Activated CD4-positive, alpha-beta T cell treated with anti-CD3 and anti-CD28 coated beads for 36 hours (primary cell): ENCODE measurements at regions not wholly inside any gene's neighbourhood (a gene's known extent, or its start where the extent isn't known, plus 50 kb on each side); places are given as distances from the start of the nearest gene placed in this dataset.

Experiments
- ATAC-seq: fragments of 200-7000 bp; cut with Tn5 transposase; one replicate; pipeline ENCODE4 v1.10.0; 2021; ENCODE audit warnings: mild to moderate bottlenecking, moderate library complexity
- CTCF ChIA-PET: fragments of 350-600 bp; sonication (Branson Sonifier 250); formaldehyde crosslinking; loops from one replicate; lab custom pipeline; 2021; ENCODE audit warnings: antibody characterized with exemption; lab: Charles Lee
- POLR2A ChIA-PET: fragments of 350-600 bp; sonication (Branson Sonifier 250); formaldehyde crosslinking; loops from one replicate; lab custom pipeline; 2021; ENCODE audit warnings: antibody characterized with exemption, inconsistent platforms; lab: Charles Lee
- DNase-seq: peaks from one replicate; pipeline ENCODE4 v3.0.0-alpha.2; 2020
- H3K27ac Mint-ChIP-seq: one replicate; pipeline ENCODE4 v1.8.0; 2021; ENCODE audit warnings: mixed read lengths
- H3K27me3 Mint-ChIP-seq: one replicate; pipeline ENCODE4 v1.8.0; 2021; ENCODE audit warnings: mixed read lengths
- H3K36me3 Mint-ChIP-seq: one replicate; pipeline ENCODE4 v1.8.0; 2021; ENCODE audit warnings: low read depth, mixed read lengths
- H3K4me1 Mint-ChIP-seq: one replicate; pipeline ENCODE4 v1.8.0; 2021; ENCODE audit warnings: mixed read lengths
- H3K4me3 Mint-ChIP-seq: one replicate; pipeline ENCODE4 v1.8.0; 2021; ENCODE audit warnings: mild to moderate bottlenecking, moderate library complexity, mixed read lengths
- H3K9me3 Mint-ChIP-seq: one replicate; pipeline ENCODE4 v1.8.0; 2021; ENCODE audit warnings: low read depth, mixed read lengths
- intact Hi-C, 2 experiments: fragments of 100-400 bp; cut with DNase I in 1 of 2; cut with micrococcal nuclease in 1 of 2; formaldehyde crosslinking; loops; one replicate each; pipeline versions ENCODE4 v1.14.2 to v1.15.1; 2022 to 2024; cut with DNase I, micrococcal nuclease

- Mint-ChIP-seq H3K4me3 (no peak overlapping the region), H3K36me3 (no peaks in the 10 kb centered on the region), H3K27me3 (peaks cover 3% of the 10 kb centered on the region), H3K9me3 (no peaks in the 10 kb centered on the region), H3K27ac (no peak overlapping the region), H3K4me1 (no peaks in the 10 kb centered on the region)
- intact Hi-C loops, result no loop called here
- CTCF ChIA-PET, result interaction anchor here (1.0 kb wide), 1 partner anchor 14 kb away, joined by 3 read pairs; no protein-coding TSS in a partner anchor
- DNase-seq (no peak), ATAC-seq (no peak)
- POLR2A ChIA-PET, result interaction anchor here (0.6 kb wide), 1 partner anchor 1147 kb away, joined by 5 read pairs; no protein-coding TSS in a partner anchor
Observed at GRCh38 chr9:99335280-99335679, 113.2 kb downstream of the SEC61B start.

GRCh38 chr9:99336005-99336404 is 113.9 kb downstream of the SEC61B start:
- H3K27ac Mint-ChIP-seq, result no peak overlapping the region
- peaks cover 3% of the 10 kb centered on the region for H3K27me3 Mint-ChIP-seq
- ATAC-seq, result no peak
- H3K4me1 Mint-ChIP-seq, result no peaks in the 10 kb centered on the region
- ChIA-PET POLR2A (interaction anchor here (0.6 kb wide), 1 partner anchor 1146 kb away, joined by 5 read pairs; no protein-coding TSS in a partner anchor), CTCF (no interaction called here)
- no peaks in the 10 kb centered on the region for H3K9me3 Mint-ChIP-seq
- H3K4me3 Mint-ChIP-seq, result no peak overlapping the region
- intact Hi-C loops, result no loop called here
- no peaks in the 10 kb centered on the region for H3K36me3 Mint-ChIP-seq
- DNase-seq, result no peak

- ATAC-seq (no peak), DNase-seq (no peak)
- ChIA-PET POLR2A (no interaction called here), CTCF (no interaction called here)
- no peaks in the 10 kb centered on the region for H3K9me3 Mint-ChIP-seq
- H3K4me1 Mint-ChIP-seq, result no peaks in the 10 kb centered on the region
- intact Hi-C loops, result no loop called here
- no peak overlapping the region for H3K4me3 Mint-ChIP-seq
- no peak overlapping the region for H3K27ac Mint-ChIP-seq
- no peaks in the 10 kb centered on the region for H3K36me3 Mint-ChIP-seq
- H3K27me3 Mint-ChIP-seq, result peaks cover 3% of the 10 kb centered on the region
Observed at GRCh38 chr9:99336531-99336930, 114.4 kb downstream of the SEC61B start.

GRCh38 chr9:99340281-99340680 is 118.2 kb downstream of the SEC61B start:
- no peaks in the 10 kb centered on the region for H3K36me3 Mint-ChIP-seq
- DNase-seq (no peak), ATAC-seq (no peak)
- POLR2A ChIA-PET, result no interaction called here
- no peaks in the 10 kb centered on the region for H3K9me3 Mint-ChIP-seq
- CTCF ChIA-PET, result interaction anchor here (0.6 kb wide), 1 partner anchor 74 kb away, joined by 3 read pairs; no protein-coding TSS in a partner anchor
- intact Hi-C loops, result no loop called here
- peaks cover 5% of the 10 kb centered on the region for H3K27me3 Mint-ChIP-seq
- H3K27ac Mint-ChIP-seq, result no peak overlapping the region
- H3K4me1 Mint-ChIP-seq, result no peaks in the 10 kb centered on the region
- H3K4me3 Mint-ChIP-seq, result no peak overlapping the region

GRCh38 chr9:99341686-99342085 is 119.6 kb downstream of the SEC61B start:
- H3K27me3 Mint-ChIP-seq, result peaks cover 6% of the 10 kb centered on the region
- no peak overlapping the region for H3K27ac Mint-ChIP-seq
- no peak overlapping the region for H3K4me3 Mint-ChIP-seq
- intact Hi-C loops, result no loop called here
- ChIA-PET POLR2A (no interaction called here), CTCF (interaction anchor here (0.7 kb wide), 1 partner anchor 558 kb away, joined by 3 read pairs; no protein-coding TSS in a partner anchor)
- H3K4me1 Mint-ChIP-seq, result no peaks in the 10 kb centered on the region
- no peaks in the 10 kb centered on the region for H3K36me3 Mint-ChIP-seq
- DNase-seq (no peak), ATAC-seq (no peak)
- H3K9me3 Mint-ChIP-seq, result no peaks in the 10 kb centered on the region

GRCh38 chr9:99345451-99345850 is 123.4 kb downstream of the SEC61B start:
- ATAC-seq (no peak), DNase-seq (no peak)
- H3K27me3 Mint-ChIP-seq, result peaks cover 6% of the 10 kb centered on the region
- H3K4me3 Mint-ChIP-seq, result no peak overlapping the region
- CTCF ChIA-PET, result interaction anchor here (0.6 to 0.8 kb wide), 2 partner anchors 18 to 163 kb away, joined by 3 read pairs; no protein-coding TSS in a partner anchor
- intact Hi-C loops, result no loop called here
- POLR2A ChIA-PET, result no interaction called here
- H3K4me1 Mint-ChIP-seq, result no peaks in the 10 kb centered on the region
- no peaks in the 10 kb centered on the region for H3K9me3 Mint-ChIP-seq
- no peak overlapping the region for H3K27ac Mint-ChIP-seq
- H3K36me3 Mint-ChIP-seq, result no peaks in the 10 kb centered on the region

GRCh38 chr9:99345942-99346341 is 123.9 kb downstream of the SEC61B start:
- POLR2A ChIA-PET, result no interaction called here
- Mint-ChIP-seq H3K27ac (no peak overlapping the region), H3K4me3 (no peak overlapping the region), H3K4me1 (no peaks in the 10 kb centered on the region), H3K9me3 (no peaks in the 10 kb centered on the region), H3K36me3 (no peaks in the 10 kb centered on the region), H3K27me3 (peaks cover 6% of the 10 kb centered on the region)
- CTCF ChIA-PET, result no interaction called here
- no peak for ATAC-seq
- no peak for DNase-seq
- intact Hi-C loops, result no loop called here

GRCh38 chr9:99347568-99347967 is 125.5 kb downstream of the SEC61B start:
- POLR2A ChIA-PET, result no interaction called here
- CTCF ChIA-PET, result interaction anchor here (0.7 kb wide), 1 partner anchor 1457 kb away, joined by 3 read pairs; no protein-coding TSS in a partner anchor
- no peaks in the 10 kb centered on the region for H3K36me3 Mint-ChIP-seq

GRCh38 chr9:99348289-99348688 is 126.2 kb downstream of the SEC61B start:
- intact Hi-C loops, result no loop called here
- peaks cover 6% of the 10 kb centered on the region for H3K27me3 Mint-ChIP-seq
- no peak overlapping the region for H3K4me3 Mint-ChIP-seq
- CTCF ChIA-PET, result no interaction called here
- DNase-seq (no peak), ATAC-seq (no peak)
- H3K36me3 Mint-ChIP-seq, result no peaks in the 10 kb centered on the region
- no peaks in the 10 kb centered on the region for H3K9me3 Mint-ChIP-seq
- H3K4me1 Mint-ChIP-seq, result no peaks in the 10 kb centered on the region
- POLR2A ChIA-PET, result no interaction called here
- no peak overlapping the region for H3K27ac Mint-ChIP-seq

More at GRCh38 chr9:99347568-99347967, 125.5 kb downstream of the SEC61B start:
- Mint-ChIP-seq H3K9me3 (no peaks in the 10 kb centered on the region), H3K4me3 (no peak overlapping the region), H3K4me1 (no peaks in the 10 kb centered on the region), H3K27me3 (peaks cover 6% of the 10 kb centered on the region), H3K27ac (no peak overlapping the region)
- intact Hi-C loops, result no loop called here
- DNase-seq (no peak), ATAC-seq (no peak)

GRCh38 chr9:99349870-99350269 is 127.8 kb downstream of the SEC61B start:
- ATAC-seq (no peak), DNase-seq (no peak)
- Mint-ChIP-seq H3K27ac (no peak overlapping the region), H3K36me3 (no peaks in the 10 kb centered on the region), H3K9me3 (no peaks in the 10 kb centered on the region), H3K27me3 (peaks cover 4% of the 10 kb centered on the region), H3K4me3 (no peak overlapping the region), H3K4me1 (no peaks in the 10 kb centered on the region)
- CTCF ChIA-PET, result interaction anchor here (0.8 to 1.2 kb wide), 2 partner anchors 15 to 166 kb away, joined by 3 read pairs; no protein-coding TSS in a partner anchor
- POLR2A ChIA-PET, result no interaction called here
- intact Hi-C loops, result no loop called here

GRCh38 chr9:99350461-99350860 is 128.4 kb downstream of the SEC61B start:
- H3K36me3 Mint-ChIP-seq, result no peaks in the 10 kb centered on the region
- DNase-seq (no peak), ATAC-seq (no peak)
- ChIA-PET CTCF (interaction anchor here (0.8 kb wide), 1 partner anchor 166 kb away, joined by 3 read pairs; no protein-coding TSS in a partner anchor), POLR2A (no interaction called here)
- H3K9me3 Mint-ChIP-seq, result no peaks in the 10 kb centered on the region
- H3K27me3 Mint-ChIP-seq, result peaks cover 2% of the 10 kb centered on the region
- no peak overlapping the region for H3K4me3 Mint-ChIP-seq
- H3K4me1 Mint-ChIP-seq, result no peaks in the 10 kb centered on the region
- intact Hi-C loops, result no loop called here
- no peak overlapping the region for H3K27ac Mint-ChIP-seq

- ChIA-PET CTCF (no interaction called here), POLR2A (no interaction called here)
- Mint-ChIP-seq H3K27ac (no peak overlapping the region), H3K4me1 (no peaks in the 10 kb centered on the region), H3K36me3 (no peaks in the 10 kb centered on the region), H3K27me3 (no peaks in the 10 kb centered on the region), H3K9me3 (no peaks in the 10 kb centered on the region), H3K4me3 (no peak overlapping the region)
- DNase-seq (no peak), ATAC-seq (no peak)
- intact Hi-C loops, result no loop called here
Observed at GRCh38 chr9:99351647-99352046, 129.6 kb downstream of the SEC61B start.
